CD4-positive, alpha-beta T cell treated with Interleukin-15 for 4 hours (primary cell): ENCODE measurements at regions not wholly inside any gene's neighbourhood (a gene's known extent, or its start where the extent isn't known, plus 50 kb on each side); places are given as distances from the start of the nearest gene placed in this dataset.

Experiments
- DNase-seq: peaks from one replicate; pipeline ENCODE4 v3.0.0-alpha.2; 2020; ENCODE audit warnings: low spot score

DNA sequence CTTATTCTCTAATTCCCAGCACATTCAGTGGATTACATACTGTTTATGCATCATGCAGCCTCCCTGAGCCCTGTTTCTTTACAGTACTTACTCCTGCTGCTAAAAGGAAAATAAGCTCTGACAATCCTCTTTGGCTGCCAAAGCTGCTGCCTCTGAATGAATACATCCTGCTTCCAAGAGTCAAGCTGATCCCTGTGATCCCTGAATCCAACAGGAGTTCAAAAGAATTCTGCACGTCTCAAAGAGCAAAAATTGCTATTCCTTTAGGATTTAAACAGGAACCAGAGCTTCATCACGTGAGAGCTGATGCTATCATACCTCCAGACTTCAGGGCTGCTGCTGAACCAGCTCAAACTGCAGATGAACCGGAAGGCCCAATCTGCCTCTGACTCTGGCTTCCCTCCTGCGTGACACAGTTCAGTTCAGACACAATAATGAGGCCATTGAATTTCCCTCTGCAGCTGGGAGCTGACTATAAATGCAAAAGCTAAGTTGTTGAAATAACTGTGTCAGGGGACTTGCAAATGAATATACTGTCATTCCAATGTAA is 851.0 kb upstream of the PHF14 start:
- DNase-seq = no peak

DNA sequence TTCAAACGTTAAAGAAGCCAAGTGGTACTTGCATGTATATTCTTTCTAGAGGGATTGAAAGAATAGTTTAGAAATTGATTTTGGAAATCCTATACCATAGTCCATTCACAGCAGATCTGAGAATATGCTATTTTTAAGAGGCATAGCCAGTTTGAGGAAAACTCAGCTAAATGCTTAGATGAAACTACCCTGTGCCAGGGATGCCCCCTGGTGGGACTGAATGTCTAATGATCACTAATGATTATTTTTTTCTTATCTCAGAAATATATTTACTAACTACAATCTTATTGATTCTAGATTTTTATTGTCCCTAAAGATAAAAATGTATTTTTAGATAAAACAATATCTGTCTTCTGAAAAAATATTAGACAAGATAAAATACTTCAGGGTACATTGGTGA is 844.9 kb upstream of the PHF14 start:
- DNase-seq = no peak

DNA sequence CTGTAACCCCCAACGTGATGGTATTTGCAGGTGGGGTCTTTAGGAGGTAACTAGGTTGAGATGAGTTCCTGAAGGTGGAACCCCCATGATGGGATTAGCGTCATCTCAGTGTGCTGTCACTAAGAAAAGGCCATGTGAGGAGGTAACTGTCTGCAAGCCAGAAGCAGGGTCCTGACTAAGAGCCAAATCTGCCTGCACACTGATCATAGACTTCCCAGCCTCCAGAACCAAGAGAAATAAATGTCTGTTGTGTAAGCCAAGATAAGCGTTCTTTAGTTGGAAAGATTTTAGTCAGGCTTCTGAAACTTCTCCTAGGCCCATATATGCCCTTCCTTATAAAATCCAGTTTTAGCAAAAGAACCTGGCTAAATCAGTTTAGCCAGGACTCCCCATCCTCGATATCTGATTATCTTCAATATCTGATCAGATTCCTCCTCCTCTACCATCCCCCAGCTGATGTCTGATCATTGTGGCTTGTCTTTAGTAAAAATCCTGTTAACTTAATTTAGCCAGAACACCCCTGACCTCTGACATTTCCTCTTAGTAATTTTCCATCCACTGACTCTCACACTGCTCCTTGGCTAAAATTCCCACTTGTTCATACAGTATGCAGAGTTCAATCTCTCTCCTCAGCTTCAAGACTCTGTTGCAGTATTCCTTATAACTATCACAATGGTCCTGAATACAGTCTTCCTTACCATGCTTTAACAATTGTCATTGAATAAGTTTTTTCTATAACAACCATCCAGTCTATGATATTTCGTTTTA is 835.4 kb upstream of the PHF14 start:
- no peak for DNase-seq

DNA sequence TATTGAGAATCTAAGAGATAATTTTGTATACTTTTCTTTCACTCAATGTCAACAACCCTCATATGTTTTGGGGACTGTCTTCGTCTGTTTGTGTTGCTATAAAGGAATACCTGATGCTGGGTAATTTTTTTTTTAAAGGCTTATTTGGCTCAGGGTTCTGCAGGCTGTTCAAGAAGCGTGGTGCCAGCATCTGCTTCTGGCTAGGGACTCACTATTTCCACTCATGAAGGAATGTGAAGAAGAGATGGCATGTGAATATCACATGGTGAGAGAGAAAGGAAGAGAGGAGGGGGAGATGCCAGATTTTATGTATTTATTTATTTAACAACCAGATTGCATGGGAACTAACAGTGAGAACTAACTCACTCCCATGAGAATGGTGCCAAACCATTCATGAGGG is 827.4 kb upstream of the PHF14 start:
- no peak for DNase-seq

GRCh38 chr7:10156972-10157371 is 816.7 kb upstream of the PHF14 start:
- DNase-seq = no peak

- no peak for DNase-seq
Measured at GRCh38 chr7:10181996-10182395, 791.7 kb upstream of the PHF14 start.

GRCh38 chr7:10192074-10192473 is 781.6 kb upstream of the PHF14 start:
- DNase-seq = no peak

GRCh38 chr7:10205696-10206095 is 768.0 kb upstream of the PHF14 start:
- DNase-seq = no peak

DNA sequence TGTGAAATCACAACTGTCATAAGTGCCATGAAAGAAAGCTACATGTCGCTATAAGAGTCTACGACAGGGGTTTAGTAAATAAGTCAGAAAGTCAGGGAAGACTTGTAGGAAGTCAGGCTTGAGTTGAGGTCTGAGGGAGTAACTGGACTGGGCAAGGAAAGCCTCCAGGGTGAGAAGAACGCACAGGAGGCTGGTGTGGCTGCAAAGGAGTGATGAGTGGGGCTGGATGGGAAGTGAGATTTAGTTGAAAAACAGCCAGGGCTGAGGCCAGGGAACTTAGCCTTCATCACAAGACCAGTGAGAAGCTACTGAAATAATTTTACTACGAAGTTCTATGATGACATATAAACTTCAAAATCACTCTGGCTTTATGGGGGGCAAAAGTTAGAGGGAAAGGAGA is 763.7 kb upstream of the PHF14 start:
- no peak for DNase-seq

DNA sequence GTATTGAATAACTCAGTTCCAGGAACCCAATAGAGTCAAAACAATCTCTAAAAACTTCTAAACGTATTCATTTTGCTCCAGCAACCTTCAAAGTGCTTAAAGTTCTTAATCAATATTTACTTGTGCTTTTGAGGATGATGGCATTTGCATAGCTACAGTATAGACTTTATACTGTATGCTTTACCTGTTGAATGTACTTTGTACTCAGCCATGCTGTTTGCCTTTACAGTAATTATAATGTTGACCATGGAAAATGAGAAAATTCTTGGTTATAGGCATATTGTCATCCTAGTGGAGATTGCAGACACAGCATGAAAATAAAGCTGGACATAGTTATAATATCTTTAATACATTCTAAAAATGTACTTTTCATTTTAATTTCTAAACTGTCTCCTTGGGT is 762.7 kb upstream of the PHF14 start:
- no peak for DNase-seq

- no peak for DNase-seq
Measured at GRCh38 chr7:10211861-10212260, 761.8 kb upstream of the PHF14 start.

DNA sequence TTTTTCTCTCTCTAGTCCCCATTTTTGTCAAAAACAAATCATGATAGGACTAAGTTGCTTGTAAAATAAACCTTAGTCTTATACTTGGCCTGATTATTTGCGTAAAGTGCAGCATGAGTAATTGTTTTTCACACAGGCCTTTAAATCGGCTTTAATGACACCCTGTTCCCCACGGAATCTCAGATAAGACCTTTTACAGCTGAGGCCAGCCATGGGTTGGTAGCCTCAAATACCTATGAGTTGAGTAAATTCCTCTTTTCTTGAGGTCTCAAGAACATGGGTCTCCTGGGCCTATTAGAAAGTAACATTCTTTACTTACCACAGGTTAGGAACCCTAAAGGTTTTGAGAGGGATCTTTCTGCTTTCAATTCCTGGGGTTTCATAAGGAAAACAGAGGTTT is 761.0 kb upstream of the PHF14 start:
- no peak for DNase-seq

DNA sequence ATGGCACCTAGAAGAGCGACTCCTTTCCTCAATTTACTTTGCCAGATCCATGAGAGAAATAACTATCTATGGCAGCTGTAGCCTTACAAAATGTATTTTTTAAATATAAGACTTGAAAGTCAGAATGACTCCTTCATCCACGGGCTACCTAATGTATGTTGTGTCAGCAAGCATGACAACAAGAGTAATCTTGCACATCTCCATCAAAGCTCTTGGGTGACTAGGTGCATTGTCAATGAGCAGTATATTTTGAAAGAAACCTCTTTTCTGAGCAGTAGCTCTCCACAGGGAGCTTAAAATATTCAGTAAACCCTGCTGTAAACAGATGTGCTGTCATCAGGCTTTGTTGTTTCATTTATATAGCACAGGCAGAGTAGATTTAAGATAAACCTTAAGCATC is 757.2 kb upstream of the PHF14 start:
- DNase-seq = no peak

- no peak for DNase-seq
Measured at GRCh38 chr7:10221084-10221483, 752.6 kb upstream of the PHF14 start.

GRCh38 chr7:10222976-10223375 is 750.7 kb upstream of the PHF14 start:
- DNase-seq = no peak

DNA sequence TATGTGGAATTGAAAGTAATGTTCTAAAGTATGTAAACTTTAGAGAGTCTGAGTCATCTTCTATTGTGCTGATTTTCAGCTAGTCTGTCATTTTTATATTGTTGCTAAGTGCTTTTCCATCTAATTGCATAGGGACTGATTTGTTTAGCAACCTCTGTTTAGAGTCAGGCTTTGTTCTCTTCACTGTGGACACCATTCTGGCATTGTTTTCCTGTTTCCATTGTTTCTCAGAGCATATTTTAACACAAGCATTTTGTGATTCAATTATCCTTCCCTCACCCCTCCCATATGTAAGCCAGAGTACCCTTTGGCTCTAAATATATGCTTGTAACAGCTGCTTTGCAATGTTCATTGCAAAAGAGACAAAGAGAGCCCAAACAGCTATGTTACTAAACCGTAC is 748.4 kb upstream of the PHF14 start:
- no peak for DNase-seq

DNA sequence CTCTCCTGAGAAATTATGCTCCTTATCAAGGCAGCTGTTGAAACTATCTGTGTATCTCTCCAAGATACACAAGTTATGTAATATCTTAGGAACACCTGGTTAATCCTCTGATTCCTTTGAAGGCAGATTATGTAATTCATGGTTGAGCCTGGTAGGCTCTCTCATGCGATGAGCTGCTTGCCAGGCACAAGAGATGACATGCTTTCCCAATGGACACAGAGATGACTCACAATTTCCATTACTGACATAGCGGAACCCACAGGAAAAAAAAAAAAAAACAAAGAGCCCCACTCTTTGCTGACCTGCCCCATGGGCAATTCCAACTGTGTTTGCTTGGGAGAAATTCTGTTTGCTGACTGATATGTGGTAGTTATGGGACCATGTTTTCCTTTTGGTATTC is 736.4 kb upstream of the PHF14 start:
- no peak for DNase-seq

GRCh38 chr7:10238641-10239040 is 735.0 kb upstream of the PHF14 start:
- no peak for DNase-seq

- no peak for DNase-seq
Measured at GRCh38 chr7:10239695-10240345, 733.9 kb upstream of the PHF14 start.

DNA sequence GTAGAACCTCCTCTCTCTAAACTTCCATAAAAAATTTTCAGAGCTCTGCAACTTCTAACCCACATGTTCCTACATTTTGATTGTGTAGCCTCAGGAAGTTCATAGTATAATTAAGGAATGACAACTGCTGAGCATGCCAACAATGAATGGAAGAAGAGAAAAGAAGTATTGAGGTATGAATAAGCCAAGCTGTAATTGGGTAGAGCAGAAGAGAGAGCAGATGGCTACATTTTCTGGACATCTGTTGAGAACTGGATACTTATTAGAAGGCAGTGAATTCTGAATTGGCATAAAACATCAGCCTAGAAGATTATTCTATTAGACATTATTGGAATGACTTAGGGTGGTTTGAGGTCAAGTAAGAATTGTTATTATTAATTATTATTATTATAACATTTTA is 728.3 kb upstream of the PHF14 start:
- DNase-seq = no peak

GRCh38 chr7:10257438-10257837 is 716.2 kb upstream of the PHF14 start:
- no peak for DNase-seq

GRCh38 chr7:10266976-10267375 is 706.7 kb upstream of the PHF14 start:
- no peak for DNase-seq

GRCh38 chr7:10268034-10268433 is 705.6 kb upstream of the PHF14 start:
- DNase-seq = no peak

DNA sequence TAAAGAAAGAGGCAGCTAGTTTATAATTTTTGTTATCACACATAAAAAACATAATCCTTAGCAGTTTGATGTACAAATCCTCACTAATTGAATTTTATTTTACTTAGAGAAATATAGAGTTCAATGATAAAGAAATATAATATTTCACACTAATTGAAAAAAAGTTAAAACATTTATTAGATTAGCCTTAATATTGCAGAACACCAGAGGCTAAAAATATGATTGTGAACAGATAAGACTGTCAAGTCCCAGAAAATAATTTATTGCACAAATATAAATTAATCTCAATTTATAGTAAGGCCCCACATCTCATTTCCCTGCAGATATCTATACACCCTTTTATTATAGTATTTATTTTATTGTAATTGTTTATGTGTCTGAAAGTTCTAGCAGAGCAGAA is 690.8 kb upstream of the PHF14 start:
- DNase-seq = no peak
